GM23338 (cell line): ENCODE measurements at regions not wholly inside any gene's neighbourhood (a gene's known extent, or its start where the extent isn't known, plus 50 kb on each side); places are given as distances from the start of the nearest gene placed in this dataset.

Experiments
- ATAC-seq: fragments of 200-7000 bp; cut with Tn5 transposase; 3 replicates; pipeline ENCODE4 v1.9.1; 2020
- DNase-seq: peaks from one replicate; pipeline ENCODE4 v3.0.0-alpha.2; 2015; ENCODE audit warnings: low spot score
- H2AFZ ChIP-seq: fragments of 200-600 bp; sonication (generic); 2 replicates; pipeline ENCODE4 v1.8.0; 2016; ENCODE audit warnings: antibody characterized with exemption, mild to moderate bottlenecking, moderate library complexity
- H3F3A ChIP-seq: fragments of 200-600 bp; sonication (generic); replicated peaks from 2 replicates; pipeline ENCODE4 v1.8.0; 2017; ENCODE audit warnings: antibody characterized with exemption, mixed run types, low read depth
- H3K27ac ChIP-seq: fragments of 200-600 bp; sonication (generic); 2 replicates; pipeline ENCODE4 v1.6.1; 2016; ENCODE audit warnings: low read depth
- H3K27me3 ChIP-seq: fragments of 200-600 bp; sonication (generic); 2 replicates; pipeline ENCODE4 v1.8.0; 2016; ENCODE audit warnings: mild to moderate bottlenecking, mixed run types, moderate library complexity; ENCODE audit not compliant: insufficient read depth
- H3K36me3 ChIP-seq: fragments of 200-600 bp; sonication (generic); 2 replicates; pipeline ENCODE4 v1.8.0; 2016; ENCODE audit warnings: mild to moderate bottlenecking; ENCODE audit not compliant: insufficient read depth
- H3K4me1 ChIP-seq: fragments of 200-600 bp; sonication (generic); 2 replicates; pipeline ENCODE4 v1.8.0; 2016; ENCODE audit warnings: mild to moderate bottlenecking, moderate library complexity; ENCODE audit not compliant: insufficient read depth
- H3K4me2 ChIP-seq: fragments of 200-600 bp; sonication (generic); 2 replicates; pipeline ENCODE4 v1.7.1; 2017; ENCODE audit warnings: mixed run types
- H3K4me3 ChIP-seq: fragments of 200-600 bp; sonication (generic); 2 replicates; pipeline ENCODE4 v1.6.1; 2016; ENCODE audit warnings: mixed run types
- H3K79me2 ChIP-seq: fragments of 200-600 bp; sonication (generic); replicated peaks from 2 replicates; pipeline ENCODE4 v1.8.0; 2017; ENCODE audit warnings: mild to moderate bottlenecking; ENCODE audit not compliant: insufficient read depth
- H3K9me2 ChIP-seq: fragments of 200-600 bp; sonication (generic); 2 replicates; pipeline ENCODE4 v1.8.0; 2017; ENCODE audit not compliant: insufficient read depth
- H4K20me1 ChIP-seq: fragments of 200-600 bp; sonication (generic); replicated peaks from 2 replicates; pipeline ENCODE4 v1.8.0; 2017; ENCODE audit warnings: mild to moderate bottlenecking; ENCODE audit not compliant: insufficient read depth
- H3K27ac Mint-ChIP-seq: 2 replicates; pipeline ENCODE4 v1.8.0; 2020; ENCODE audit warnings: inconsistent platforms, mild to moderate bottlenecking, moderate library complexity, mixed read lengths
- H3K27me3 Mint-ChIP-seq: 3 replicates; pipeline ENCODE4 v1.8.0; 2022; ENCODE audit warnings: low read depth, mild to moderate bottlenecking, moderate library complexity, mixed read lengths, inconsistent platforms; ENCODE audit not compliant: insufficient read depth, poor library complexity
- H3K36me3 Mint-ChIP-seq: 3 replicates; pipeline ENCODE4 v1.8.0; 2021; ENCODE audit warnings: low read depth, mild to moderate bottlenecking, inconsistent platforms, moderate library complexity, mixed read lengths
- H3K4me1 Mint-ChIP-seq: 3 replicates; pipeline ENCODE4 v1.8.0; 2020; ENCODE audit warnings: mild to moderate bottlenecking, inconsistent platforms, mixed read lengths
- H3K4me3 Mint-ChIP-seq: 3 replicates; pipeline ENCODE4 v1.8.0; 2021; ENCODE audit warnings: moderate library complexity, mild to moderate bottlenecking, inconsistent platforms, mixed read lengths
- H3K9me3 Mint-ChIP-seq: 3 replicates; pipeline ENCODE4 v1.8.0; 2020; ENCODE audit warnings: moderate library complexity, mild to moderate bottlenecking, inconsistent platforms, mixed read lengths
- CREB1 ChIP-seq: fragments of 250-450 bp; sonication (Bioruptor Pico); IDR thresholded peaks from 2 replicates; pipeline ENCODE4 v1.5.0; 2020; ENCODE audit warnings: low read depth, mild to moderate bottlenecking, moderate library complexity
- EZH2 ChIP-seq: fragments of 200-600 bp; sonication (generic); IDR thresholded peaks from one replicate; pipeline ENCODE4 v1.8.0; 2017; ENCODE audit warnings: antibody characterized with exemption, mild to moderate bottlenecking, low read depth; ENCODE audit not compliant: unreplicated experiment
- EZH2phosphoT487 ChIP-seq: fragments of 200-600 bp; sonication (generic); IDR thresholded peaks from one replicate; pipeline ENCODE4 v1.8.1; 2018; ENCODE audit warnings: antibody characterized with exemption; ENCODE audit not compliant: unreplicated experiment
- JUNB ChIP-seq: IDR thresholded peaks from one replicate; pipeline ENCODE4 v1.6.1; 2016; ENCODE audit warnings: antibody characterized with exemption; ENCODE audit not compliant: unreplicated experiment
- NANOG ChIP-seq: IDR thresholded peaks from 2 replicates; pipeline ENCODE4 v1.6.1; 2016; ENCODE audit warnings: antibody characterized with exemption, borderline replicate concordance
- POLR2AphosphoS5 ChIP-seq: IDR thresholded peaks from 2 replicates; pipeline ENCODE4 v1.6.1; 2016; ENCODE audit warnings: antibody characterized with exemption, low read depth
- STAT1 ChIP-seq: IDR thresholded peaks from one replicate; pipeline ENCODE4 v1.6.1; 2016; ENCODE audit warnings: antibody characterized with exemption; ENCODE audit not compliant: unreplicated experiment
- ZNF114 ChIP-seq: fragments of 250-450 bp; sonication (Bioruptor Pico); IDR thresholded peaks from 2 replicates; pipeline ENCODE4 v1.5.0; 2020; ENCODE audit warnings: mild to moderate bottlenecking, moderate library complexity
- ZNF331 ChIP-seq: fragments of 250-450 bp; sonication (Bioruptor Pico); IDR thresholded peaks from 2 replicates; pipeline ENCODE4 v1.5.0; 2020; ENCODE audit warnings: low read depth, mild to moderate bottlenecking, moderate library complexity
- TF ChIP-seq, protein P1 (sequence below), 2 experiments: fragments of 200-600 bp in 1 of 2; sonication (generic) in 1 of 2; conservative IDR thresholded peaks; 2 replicates each; pipeline versions ENCODE4 v1.5.1 to v1.6.1; 2016 to 2017; ENCODE audit warnings: antibody characterized with exemption in 2 of 2, low read depth in 2 of 2, mild to moderate bottlenecking in 2 of 2, moderate library complexity in 1 of 2
- TF ChIP-seq, protein P2 (sequence below): IDR thresholded peaks from 2 replicates; pipeline ENCODE4 v1.6.1; 2016; ENCODE audit warnings: antibody characterized with exemption
- TF ChIP-seq, protein P3 (sequence below): fragments of 250-450 bp; sonication (Bioruptor Pico); IDR thresholded peaks from 2 replicates; pipeline ENCODE4 v1.5.0; 2020; ENCODE audit warnings: mild to moderate bottlenecking, moderate library complexity
- TF ChIP-seq, protein P4 (sequence below): IDR thresholded peaks from one replicate; pipeline ENCODE4 v1.6.1; 2018; ENCODE audit warnings: antibody characterized with exemption; ENCODE audit not compliant: unreplicated experiment

DNA sequence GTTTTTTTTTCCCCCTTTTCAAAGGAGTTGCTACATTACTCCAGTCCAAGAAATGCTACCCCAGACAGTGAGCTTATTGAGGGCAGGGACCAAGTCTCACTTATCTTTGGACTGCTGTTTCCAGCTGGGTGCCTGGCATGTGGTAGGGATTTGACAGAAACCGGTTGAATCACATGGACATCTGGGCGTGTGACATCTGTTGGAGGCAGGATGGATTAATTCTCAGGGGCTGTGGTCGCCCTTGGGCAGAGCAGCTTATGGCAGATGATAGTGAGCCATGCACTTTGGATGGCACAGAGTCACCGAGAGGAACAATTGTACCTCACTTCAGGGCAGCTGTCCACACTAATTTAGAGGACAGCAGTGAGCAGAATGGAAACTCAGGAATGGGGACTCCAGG lies 254.6 kb upstream of the ID2 start:
- no peak overlapping the region for H2AFZ ChIP-seq
- no peaks in the 10 kb centered on the region for H3K36me3 ChIP-seq
- H3K4me3 Mint-ChIP-seq = no peak overlapping the region
- no peaks in the 10 kb centered on the region for H4K20me1 ChIP-seq
- peaks cover 8% of the 10 kb centered on the region; the same call in 1 of the 2 replicates for H3K9me2 ChIP-seq
- H3K4me2 ChIP-seq = no peak overlapping the region
- no peaks in the 10 kb centered on the region for H3K36me3 Mint-ChIP-seq
- H3K27me3 ChIP-seq = no peaks in the 10 kb centered on the region
- H3K27ac Mint-ChIP-seq = no peak overlapping the region
- H3K79me2 ChIP-seq = no peaks in the 10 kb centered on the region
- no peaks in the 10 kb centered on the region for H3K4me1 Mint-ChIP-seq
- H3K4me3 ChIP-seq = no peak overlapping the region
- no peak overlapping the region for H3K27ac ChIP-seq
- H3K4me1 ChIP-seq = no peaks in the 10 kb centered on the region
- peaks cover 7% of the 10 kb centered on the region for H3K27me3 Mint-ChIP-seq
- peaks cover 2% of the 10 kb centered on the region; the same call in 1 of the 3 replicates for H3K9me3 Mint-ChIP-seq
- DNase-seq (no peak), ATAC-seq (no peak)
- TF ChIP-seq, protein P1, sequence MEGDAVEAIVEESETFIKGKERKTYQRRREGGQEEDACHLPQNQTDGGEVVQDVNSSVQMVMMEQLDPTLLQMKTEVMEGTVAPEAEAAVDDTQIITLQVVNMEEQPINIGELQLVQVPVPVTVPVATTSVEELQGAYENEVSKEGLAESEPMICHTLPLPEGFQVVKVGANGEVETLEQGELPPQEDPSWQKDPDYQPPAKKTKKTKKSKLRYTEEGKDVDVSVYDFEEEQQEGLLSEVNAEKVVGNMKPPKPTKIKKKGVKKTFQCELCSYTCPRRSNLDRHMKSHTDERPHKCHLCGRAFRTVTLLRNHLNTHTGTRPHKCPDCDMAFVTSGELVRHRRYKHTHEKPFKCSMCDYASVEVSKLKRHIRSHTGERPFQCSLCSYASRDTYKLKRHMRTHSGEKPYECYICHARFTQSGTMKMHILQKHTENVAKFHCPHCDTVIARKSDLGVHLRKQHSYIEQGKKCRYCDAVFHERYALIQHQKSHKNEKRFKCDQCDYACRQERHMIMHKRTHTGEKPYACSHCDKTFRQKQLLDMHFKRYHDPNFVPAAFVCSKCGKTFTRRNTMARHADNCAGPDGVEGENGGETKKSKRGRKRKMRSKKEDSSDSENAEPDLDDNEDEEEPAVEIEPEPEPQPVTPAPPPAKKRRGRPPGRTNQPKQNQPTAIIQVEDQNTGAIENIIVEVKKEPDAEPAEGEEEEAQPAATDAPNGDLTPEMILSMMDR (conservative IDR thresholded peaks at IDR 0.05; ENCODE audit: low read depth in 2 of 2) = no peak
- TF ChIP-seq NANOG = no peak
- TF ChIP-seq POLR2AphosphoS5 = no peak
- no peak for TF ChIP-seq ZNF331
- TF ChIP-seq, protein P2, sequence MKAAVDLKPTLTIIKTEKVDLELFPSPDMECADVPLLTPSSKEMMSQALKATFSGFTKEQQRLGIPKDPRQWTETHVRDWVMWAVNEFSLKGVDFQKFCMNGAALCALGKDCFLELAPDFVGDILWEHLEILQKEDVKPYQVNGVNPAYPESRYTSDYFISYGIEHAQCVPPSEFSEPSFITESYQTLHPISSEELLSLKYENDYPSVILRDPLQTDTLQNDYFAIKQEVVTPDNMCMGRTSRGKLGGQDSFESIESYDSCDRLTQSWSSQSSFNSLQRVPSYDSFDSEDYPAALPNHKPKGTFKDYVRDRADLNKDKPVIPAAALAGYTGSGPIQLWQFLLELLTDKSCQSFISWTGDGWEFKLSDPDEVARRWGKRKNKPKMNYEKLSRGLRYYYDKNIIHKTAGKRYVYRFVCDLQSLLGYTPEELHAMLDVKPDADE = no peak
- TF ChIP-seq, protein P3, sequence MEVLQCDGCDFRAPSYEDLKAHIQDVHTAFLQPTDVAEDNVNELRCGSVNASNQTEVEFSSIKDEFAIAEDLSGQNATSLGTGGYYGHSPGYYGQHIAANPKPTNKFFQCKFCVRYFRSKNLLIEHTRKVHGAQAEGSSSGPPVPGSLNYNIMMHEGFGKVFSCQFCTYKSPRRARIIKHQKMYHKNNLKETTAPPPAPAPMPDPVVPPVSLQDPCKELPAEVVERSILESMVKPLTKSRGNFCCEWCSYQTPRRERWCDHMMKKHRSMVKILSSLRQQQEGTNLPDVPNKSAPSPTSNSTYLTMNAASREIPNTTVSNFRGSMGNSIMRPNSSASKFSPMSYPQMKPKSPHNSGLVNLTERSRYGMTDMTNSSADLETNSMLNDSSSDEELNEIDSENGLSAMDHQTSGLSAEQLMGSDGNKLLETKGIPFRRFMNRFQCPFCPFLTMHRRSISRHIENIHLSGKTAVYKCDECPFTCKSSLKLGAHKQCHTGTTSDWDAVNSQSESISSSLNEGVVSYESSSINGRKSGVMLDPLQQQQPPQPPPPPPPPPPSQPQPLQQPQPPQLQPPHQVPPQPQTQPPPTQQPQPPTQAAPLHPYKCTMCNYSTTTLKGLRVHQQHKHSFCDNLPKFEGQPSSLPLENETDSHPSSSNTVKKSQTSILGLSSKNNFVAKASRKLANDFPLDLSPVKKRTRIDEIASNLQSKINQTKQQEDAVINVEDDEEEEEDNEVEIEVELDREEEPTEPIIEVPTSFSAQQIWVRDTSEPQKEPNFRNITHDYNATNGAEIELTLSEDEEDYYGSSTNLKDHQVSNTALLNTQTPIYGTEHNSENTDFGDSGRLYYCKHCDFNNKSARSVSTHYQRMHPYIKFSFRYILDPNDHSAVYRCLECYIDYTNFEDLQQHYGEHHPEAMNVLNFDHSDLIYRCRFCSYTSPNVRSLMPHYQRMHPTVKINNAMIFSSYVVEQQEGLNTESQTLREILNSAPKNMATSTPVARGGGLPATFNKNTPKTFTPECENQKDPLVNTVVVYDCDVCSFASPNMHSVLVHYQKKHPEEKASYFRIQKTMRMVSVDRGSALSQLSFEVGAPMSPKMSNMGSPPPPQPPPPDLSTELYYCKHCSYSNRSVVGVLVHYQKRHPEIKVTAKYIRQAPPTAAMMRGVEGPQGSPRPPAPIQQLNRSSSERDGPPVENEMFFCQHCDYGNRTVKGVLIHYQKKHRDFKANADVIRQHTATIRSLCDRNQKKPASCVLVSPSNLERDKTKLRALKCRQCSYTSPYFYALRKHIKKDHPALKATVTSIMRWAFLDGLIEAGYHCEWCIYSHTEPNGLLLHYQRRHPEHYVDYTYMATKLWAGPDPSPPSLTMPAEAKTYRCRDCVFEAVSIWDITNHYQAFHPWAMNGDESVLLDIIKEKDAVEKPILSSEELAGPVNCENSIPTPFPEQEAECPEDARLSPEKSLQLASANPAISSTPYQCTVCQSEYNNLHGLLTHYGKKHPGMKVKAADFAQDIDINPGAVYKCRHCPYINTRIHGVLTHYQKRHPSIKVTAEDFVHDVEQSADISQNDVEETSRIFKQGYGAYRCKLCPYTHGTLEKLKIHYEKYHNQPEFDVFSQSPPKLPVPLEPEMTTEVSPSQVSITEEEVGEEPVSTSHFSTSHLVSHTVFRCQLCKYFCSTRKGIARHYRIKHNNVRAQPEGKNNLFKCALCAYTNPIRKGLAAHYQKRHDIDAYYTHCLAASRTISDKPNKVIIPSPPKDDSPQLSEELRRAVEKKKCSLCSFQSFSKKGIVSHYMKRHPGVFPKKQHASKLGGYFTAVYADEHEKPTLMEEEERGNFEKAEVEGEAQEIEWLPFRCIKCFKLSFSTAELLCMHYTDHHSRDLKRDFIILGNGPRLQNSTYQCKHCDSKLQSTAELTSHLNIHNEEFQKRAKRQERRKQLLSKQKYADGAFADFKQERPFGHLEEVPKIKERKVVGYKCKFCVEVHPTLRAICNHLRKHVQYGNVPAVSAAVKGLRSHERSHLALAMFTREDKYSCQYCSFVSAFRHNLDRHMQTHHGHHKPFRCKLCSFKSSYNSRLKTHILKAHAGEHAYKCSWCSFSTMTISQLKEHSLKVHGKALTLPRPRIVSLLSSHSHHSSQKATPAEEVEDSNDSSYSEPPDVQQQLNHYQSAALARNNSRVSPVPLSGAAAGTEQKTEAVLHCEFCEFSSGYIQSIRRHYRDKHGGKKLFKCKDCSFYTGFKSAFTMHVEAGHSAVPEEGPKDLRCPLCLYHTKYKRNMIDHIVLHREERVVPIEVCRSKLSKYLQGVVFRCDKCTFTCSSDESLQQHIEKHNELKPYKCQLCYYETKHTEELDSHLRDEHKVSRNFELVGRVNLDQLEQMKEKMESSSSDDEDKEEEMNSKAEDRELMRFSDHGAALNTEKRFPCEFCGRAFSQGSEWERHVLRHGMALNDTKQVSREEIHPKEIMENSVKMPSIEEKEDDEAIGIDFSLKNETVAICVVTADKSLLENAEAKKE (CRISPR knock-in tag) = no peak
- no peak for TF ChIP-seq ZNF114 (CRISPR knock-in tag)
- TF ChIP-seq JUNB = no peak
- TF ChIP-seq, protein P4, sequence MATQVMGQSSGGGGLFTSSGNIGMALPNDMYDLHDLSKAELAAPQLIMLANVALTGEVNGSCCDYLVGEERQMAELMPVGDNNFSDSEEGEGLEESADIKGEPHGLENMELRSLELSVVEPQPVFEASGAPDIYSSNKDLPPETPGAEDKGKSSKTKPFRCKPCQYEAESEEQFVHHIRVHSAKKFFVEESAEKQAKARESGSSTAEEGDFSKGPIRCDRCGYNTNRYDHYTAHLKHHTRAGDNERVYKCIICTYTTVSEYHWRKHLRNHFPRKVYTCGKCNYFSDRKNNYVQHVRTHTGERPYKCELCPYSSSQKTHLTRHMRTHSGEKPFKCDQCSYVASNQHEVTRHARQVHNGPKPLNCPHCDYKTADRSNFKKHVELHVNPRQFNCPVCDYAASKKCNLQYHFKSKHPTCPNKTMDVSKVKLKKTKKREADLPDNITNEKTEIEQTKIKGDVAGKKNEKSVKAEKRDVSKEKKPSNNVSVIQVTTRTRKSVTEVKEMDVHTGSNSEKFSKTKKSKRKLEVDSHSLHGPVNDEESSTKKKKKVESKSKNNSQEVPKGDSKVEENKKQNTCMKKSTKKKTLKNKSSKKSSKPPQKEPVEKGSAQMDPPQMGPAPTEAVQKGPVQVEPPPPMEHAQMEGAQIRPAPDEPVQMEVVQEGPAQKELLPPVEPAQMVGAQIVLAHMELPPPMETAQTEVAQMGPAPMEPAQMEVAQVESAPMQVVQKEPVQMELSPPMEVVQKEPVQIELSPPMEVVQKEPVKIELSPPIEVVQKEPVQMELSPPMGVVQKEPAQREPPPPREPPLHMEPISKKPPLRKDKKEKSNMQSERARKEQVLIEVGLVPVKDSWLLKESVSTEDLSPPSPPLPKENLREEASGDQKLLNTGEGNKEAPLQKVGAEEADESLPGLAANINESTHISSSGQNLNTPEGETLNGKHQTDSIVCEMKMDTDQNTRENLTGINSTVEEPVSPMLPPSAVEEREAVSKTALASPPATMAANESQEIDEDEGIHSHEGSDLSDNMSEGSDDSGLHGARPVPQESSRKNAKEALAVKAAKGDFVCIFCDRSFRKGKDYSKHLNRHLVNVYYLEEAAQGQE = no peak
- TF ChIP-seq EZH2 = no peak
- TF ChIP-seq CREB1 = no peak
- no peak for TF ChIP-seq EZH2phosphoT487
- TF ChIP-seq STAT1 = no peak
- H3F3A ChIP-seq = no peaks in the 10 kb centered on the region
